ENCODE measurements at regions not wholly inside any gene's neighbourhood (a gene's known extent, or its start where the extent isn't known, plus 50 kb on each side); places are given as distances from the start of the nearest gene placed in this dataset.

DNA sequence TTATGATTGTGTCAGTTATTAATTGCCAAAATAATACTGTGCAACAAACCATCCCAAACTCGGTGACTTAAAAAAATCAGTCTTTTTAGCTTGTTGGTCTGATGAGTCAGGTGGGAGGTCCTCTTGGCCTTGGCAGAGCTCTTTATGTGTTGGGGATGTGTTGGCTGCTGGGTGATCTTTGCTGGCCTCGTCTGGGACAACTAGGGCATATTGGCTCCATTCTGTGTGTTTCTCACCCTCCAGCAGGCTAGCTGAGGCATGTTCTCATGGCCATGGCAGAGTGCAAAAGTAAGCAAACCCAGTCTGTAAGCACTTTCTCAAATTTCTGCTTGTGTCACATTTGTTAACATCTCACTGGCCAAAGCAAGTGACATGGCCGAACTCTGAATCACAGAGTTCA lies 251.6 kb downstream of the RPLP1 start:
- TF ChIP-seq POLR2A (IDR thresholded peaks at IDR 0.05): no peak
- TF ChIP-seq, protein P1, sequence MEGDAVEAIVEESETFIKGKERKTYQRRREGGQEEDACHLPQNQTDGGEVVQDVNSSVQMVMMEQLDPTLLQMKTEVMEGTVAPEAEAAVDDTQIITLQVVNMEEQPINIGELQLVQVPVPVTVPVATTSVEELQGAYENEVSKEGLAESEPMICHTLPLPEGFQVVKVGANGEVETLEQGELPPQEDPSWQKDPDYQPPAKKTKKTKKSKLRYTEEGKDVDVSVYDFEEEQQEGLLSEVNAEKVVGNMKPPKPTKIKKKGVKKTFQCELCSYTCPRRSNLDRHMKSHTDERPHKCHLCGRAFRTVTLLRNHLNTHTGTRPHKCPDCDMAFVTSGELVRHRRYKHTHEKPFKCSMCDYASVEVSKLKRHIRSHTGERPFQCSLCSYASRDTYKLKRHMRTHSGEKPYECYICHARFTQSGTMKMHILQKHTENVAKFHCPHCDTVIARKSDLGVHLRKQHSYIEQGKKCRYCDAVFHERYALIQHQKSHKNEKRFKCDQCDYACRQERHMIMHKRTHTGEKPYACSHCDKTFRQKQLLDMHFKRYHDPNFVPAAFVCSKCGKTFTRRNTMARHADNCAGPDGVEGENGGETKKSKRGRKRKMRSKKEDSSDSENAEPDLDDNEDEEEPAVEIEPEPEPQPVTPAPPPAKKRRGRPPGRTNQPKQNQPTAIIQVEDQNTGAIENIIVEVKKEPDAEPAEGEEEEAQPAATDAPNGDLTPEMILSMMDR (IDR thresholded peaks at IDR 0.05): no peak
